ENCODE measurements at regions not wholly inside any gene's neighbourhood (a gene's known extent, or its start where the extent isn't known, plus 50 kb on each side); places are given as distances from the start of the nearest gene placed in this dataset.

DNA sequence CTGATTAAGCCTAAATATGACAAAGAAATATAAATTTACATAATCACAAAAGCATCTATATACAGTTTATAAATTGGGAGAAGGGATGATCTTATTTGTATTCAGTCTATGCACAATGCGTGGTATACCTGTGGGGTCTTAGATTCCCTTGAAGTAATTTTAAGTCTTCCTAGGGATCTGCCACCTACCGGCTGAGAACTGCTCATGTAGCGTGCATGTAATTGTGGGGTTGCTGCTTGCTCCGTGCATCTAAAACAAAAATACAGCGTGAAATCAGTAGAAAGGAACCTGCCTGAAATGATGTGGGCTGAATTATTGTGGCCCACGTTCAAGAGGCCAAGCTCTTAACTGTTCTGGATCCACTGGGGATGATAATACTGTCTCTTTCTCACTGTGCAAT lies 187.3 kb downstream of the MBOAT1 start:
- in situ Hi-C loops (cut with MboI; ENCODE audit: low pct_ligation_motif_present in 1 of 4, low pct_unique_long_range_greater_than_20kb in 1 of 4, low sequenced_read_pairs in 3 of 4): no loop called here
- intact Hi-C loops (cut with DNase I; ENCODE audit: low total_unique reads): no loop called here

DNA sequence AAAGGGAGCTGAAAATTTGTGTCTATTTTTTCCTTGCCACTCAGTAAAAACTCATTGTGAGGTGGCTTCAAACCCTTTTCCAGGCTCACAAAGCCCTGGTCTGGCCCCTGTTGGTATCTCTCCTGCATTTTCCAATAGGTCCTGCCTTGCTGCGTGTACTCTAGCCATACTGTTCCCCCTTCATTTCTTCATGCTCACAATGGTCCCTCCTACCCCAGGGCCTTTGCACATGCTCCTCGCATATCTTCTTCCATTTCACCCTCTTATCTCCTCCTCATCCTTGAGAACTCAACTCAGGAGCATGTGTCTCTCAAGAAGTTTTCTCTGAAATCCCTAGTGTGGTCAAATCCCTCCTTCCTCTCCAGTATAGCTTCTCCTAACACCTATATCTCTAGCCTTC lies 186.6 kb downstream of the MBOAT1 start:
- no peak overlapping the region for H3K27ac ChIP-seq
- no peaks in the 10 kb centered on the region for H3K36me3 ChIP-seq
- H3K27me3 ChIP-seq: no peaks in the 10 kb centered on the region
- H3K9me3 ChIP-seq: no peaks in the 10 kb centered on the region
- no peaks in the 10 kb centered on the region for H3K4me1 ChIP-seq
- no peak for DNase-seq
- no peak overlapping the region for H3K4me3 ChIP-seq
- TF ChIP-seq, protein P1, sequence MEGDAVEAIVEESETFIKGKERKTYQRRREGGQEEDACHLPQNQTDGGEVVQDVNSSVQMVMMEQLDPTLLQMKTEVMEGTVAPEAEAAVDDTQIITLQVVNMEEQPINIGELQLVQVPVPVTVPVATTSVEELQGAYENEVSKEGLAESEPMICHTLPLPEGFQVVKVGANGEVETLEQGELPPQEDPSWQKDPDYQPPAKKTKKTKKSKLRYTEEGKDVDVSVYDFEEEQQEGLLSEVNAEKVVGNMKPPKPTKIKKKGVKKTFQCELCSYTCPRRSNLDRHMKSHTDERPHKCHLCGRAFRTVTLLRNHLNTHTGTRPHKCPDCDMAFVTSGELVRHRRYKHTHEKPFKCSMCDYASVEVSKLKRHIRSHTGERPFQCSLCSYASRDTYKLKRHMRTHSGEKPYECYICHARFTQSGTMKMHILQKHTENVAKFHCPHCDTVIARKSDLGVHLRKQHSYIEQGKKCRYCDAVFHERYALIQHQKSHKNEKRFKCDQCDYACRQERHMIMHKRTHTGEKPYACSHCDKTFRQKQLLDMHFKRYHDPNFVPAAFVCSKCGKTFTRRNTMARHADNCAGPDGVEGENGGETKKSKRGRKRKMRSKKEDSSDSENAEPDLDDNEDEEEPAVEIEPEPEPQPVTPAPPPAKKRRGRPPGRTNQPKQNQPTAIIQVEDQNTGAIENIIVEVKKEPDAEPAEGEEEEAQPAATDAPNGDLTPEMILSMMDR (IDR thresholded peaks at IDR 0.05): no peak
- TF ChIP-seq EP300 (IDR thresholded peaks at IDR 0.05; ENCODE audit: low read depth): no peak
- no peak for TF ChIP-seq POLR2A (IDR thresholded peaks at IDR 0.05)
- no peak for TF ChIP-seq POLR2AphosphoS5 (IDR thresholded peaks at IDR 0.05)
- 85 to 92% methylated on average over 2 of the region's 2 CpGs for WGBS, 2 donors (ENCODE audit: low coverage in 1 of 2)
- in situ Hi-C loops (cut with MboI; ENCODE audit: low pct_ligation_motif_present in 1 of 4, low pct_unique_long_range_greater_than_20kb in 1 of 4, low sequenced_read_pairs in 3 of 4) (no loop called here), intact Hi-C loops (cut with DNase I; ENCODE audit: low total_unique reads) (no loop called here)

More for the DNA sequence above, 187.3 kb downstream of the MBOAT1 start:
- Histone ChIP-seq H3K4me3 (no peak overlapping the region), H3K36me3 (no peaks in the 10 kb centered on the region), H3K4me1 (no peaks in the 10 kb centered on the region), H3K27me3 (no peaks in the 10 kb centered on the region), H3K9me3 (no peaks in the 10 kb centered on the region), H3K27ac (no peak overlapping the region)
- WGBS, 2 donors (ENCODE audit: low coverage in 1 of 2): 78 to 87% methylated on average over 6 of the region's 6 CpGs
- TF ChIP-seq, protein P1 (IDR thresholded peaks at IDR 0.05): no peak
- TF ChIP-seq EP300 (IDR thresholded peaks at IDR 0.05; ENCODE audit: low read depth) (no peak), POLR2A (IDR thresholded peaks at IDR 0.05) (no peak), POLR2AphosphoS5 (IDR thresholded peaks at IDR 0.05) (no peak)
- DNase-seq: no peak

DNA sequence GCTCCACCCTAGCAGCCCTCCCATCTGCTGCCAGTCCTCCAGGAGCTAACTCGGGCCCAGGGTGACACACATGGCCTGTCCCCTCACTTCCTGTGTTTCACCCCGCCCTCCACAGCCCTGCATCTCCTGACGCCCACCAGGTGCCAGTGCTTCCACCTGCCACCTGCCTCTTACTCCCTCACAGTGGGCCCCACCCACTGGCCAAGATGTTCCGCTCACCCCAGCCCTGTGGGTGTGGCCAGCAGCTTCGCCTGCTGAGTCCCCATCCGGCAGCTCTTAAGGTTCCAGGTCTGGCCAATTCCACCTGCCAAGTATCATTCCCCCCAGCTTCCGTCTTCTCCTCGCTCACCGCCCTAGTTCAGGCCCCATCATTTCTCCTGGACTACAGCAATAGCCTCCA lies 184.1 kb downstream of the MBOAT1 start:
- no peaks in the 10 kb centered on the region for H3K4me1 ChIP-seq
- DNase-seq: no peak

DNA sequence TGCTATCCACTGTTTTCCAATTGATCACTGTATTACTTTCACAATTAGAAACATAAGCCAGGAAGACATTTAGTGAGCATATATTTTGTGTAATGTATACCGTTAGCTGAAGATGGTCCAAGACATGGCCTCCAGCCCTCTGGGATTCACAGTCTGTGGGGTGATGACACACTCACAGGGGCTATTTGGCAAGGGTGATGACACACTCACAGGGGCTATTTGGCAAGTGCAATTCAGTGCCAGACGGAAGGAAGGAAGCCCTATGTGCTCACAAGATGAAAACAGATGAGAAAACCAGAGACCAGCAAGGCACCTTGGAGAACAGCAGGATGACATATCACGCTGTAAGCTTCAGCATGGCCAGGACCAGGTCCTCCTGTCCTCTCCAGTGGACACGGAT lies 183.7 kb downstream of the MBOAT1 start:
- DNase-seq: no peak
- Histone ChIP-seq H3K4me3 (no peak overlapping the region), H3K9me3 (no peaks in the 10 kb centered on the region), H3K27ac (no peak overlapping the region), H3K4me1 (no peaks in the 10 kb centered on the region), H3K36me3 (no peaks in the 10 kb centered on the region), H3K27me3 (no peaks in the 10 kb centered on the region)
- WGBS, 2 donors (ENCODE audit: low coverage in 1 of 2): 82 to 83% methylated on average over 2 to 4 of the region's 4 CpGs
- intact Hi-C loops (cut with DNase I; ENCODE audit: low total_unique reads) (no loop called here), in situ Hi-C loops (cut with MboI; ENCODE audit: low pct_ligation_motif_present in 1 of 4, low pct_unique_long_range_greater_than_20kb in 1 of 4, low sequenced_read_pairs in 3 of 4) (no loop called here)
- TF ChIP-seq POLR2A (IDR thresholded peaks at IDR 0.05) (no peak), EP300 (IDR thresholded peaks at IDR 0.05; ENCODE audit: low read depth) (no peak), POLR2AphosphoS5 (IDR thresholded peaks at IDR 0.05) (no peak)
- TF ChIP-seq, protein P1 (IDR thresholded peaks at IDR 0.05): no peak

More for the DNA sequence above, 184.1 kb downstream of the MBOAT1 start:
- intact Hi-C loops (cut with DNase I; ENCODE audit: low total_unique reads): no loop called here
- no peaks in the 10 kb centered on the region for H3K9me3 ChIP-seq
- H3K36me3 ChIP-seq: no peaks in the 10 kb centered on the region
- no peaks in the 10 kb centered on the region for H3K27me3 ChIP-seq
- in situ Hi-C loops (cut with MboI; ENCODE audit: low pct_ligation_motif_present in 1 of 4, low pct_unique_long_range_greater_than_20kb in 1 of 4, low sequenced_read_pairs in 3 of 4): no loop called here
- no peak overlapping the region for H3K27ac ChIP-seq
- no peak overlapping the region for H3K4me3 ChIP-seq
- WGBS, 2 donors (ENCODE audit: low coverage in 1 of 2): 81 to 82% methylated on average over 3 to 9 of the region's 9 CpGs
- TF ChIP-seq EP300 (IDR thresholded peaks at IDR 0.05; ENCODE audit: low read depth): no peak
- TF ChIP-seq, protein P1 (IDR thresholded peaks at IDR 0.05): no peak
- TF ChIP-seq POLR2AphosphoS5 (IDR thresholded peaks at IDR 0.05): no peak
- TF ChIP-seq POLR2A (IDR thresholded peaks at IDR 0.05): no peak
